ENCODE measurements at regions not wholly inside any gene's neighbourhood (a gene's known extent, or its start where the extent isn't known, plus 50 kb on each side); places are given as distances from the start of the nearest gene placed in this dataset.
"Not testable (repeated sequence)": the region's sequence is repeated elsewhere in the genome, so short reads cannot be mapped to it uniquely, and the experiment has no call there.

- H3K4me3 ChIP-seq (ENCODE audit: low read depth, low read length), result no peak overlapping the region
- no peak for TF ChIP-seq CTCF (IDR thresholded peaks at IDR 0.05; ENCODE audit: low read depth, low read length, missing control alignments)
- DNase-seq (ENCODE audit: low read depth), result no peak
Measured at GRCh38 chr14:86115972-86116371, 586.0 kb downstream of the FLRT2 start.

- not testable (repeated sequence) for DNase-seq (ENCODE audit: low read depth); H3K4me3 ChIP-seq (ENCODE audit: low read depth, low read length)
Measured at GRCh38 chr14:86110871-86111270, 580.9 kb downstream of the FLRT2 start.

- no peak overlapping the region for H3K4me3 ChIP-seq (ENCODE audit: low read depth, low read length)
- no peak for TF ChIP-seq CTCF (IDR thresholded peaks at IDR 0.05; ENCODE audit: low read depth, low read length, missing control alignments)
- DNase-seq (ENCODE audit: low read depth), result no peak
Measured at GRCh38 chr14:86104691-86105265, 574.8 kb downstream of the FLRT2 start.

- DNase-seq (ENCODE audit: low read depth), result no peak
- TF ChIP-seq CTCF (IDR thresholded peaks at IDR 0.05; ENCODE audit: low read depth, low read length, missing control alignments), result no peak
- H3K4me3 ChIP-seq (ENCODE audit: low read depth, low read length), result no peak overlapping the region
Measured at GRCh38 chr14:86094512-86094911, 564.6 kb downstream of the FLRT2 start.

GRCh38 chr14:86091811-86092210 lies 561.9 kb downstream of the FLRT2 start:
- no peak for TF ChIP-seq CTCF (IDR thresholded peaks at IDR 0.05; ENCODE audit: low read depth, low read length, missing control alignments)
- no peak overlapping the region for H3K4me3 ChIP-seq (ENCODE audit: low read depth, low read length)
- DNase-seq (ENCODE audit: low read depth), result no peak

- TF ChIP-seq CTCF (IDR thresholded peaks at IDR 0.05; ENCODE audit: low read depth, low read length, missing control alignments), result no peak
- DNase-seq (ENCODE audit: low read depth), result no peak
- H3K4me3 ChIP-seq (ENCODE audit: low read depth, low read length), result no peak overlapping the region
Measured at GRCh38 chr14:86088156-86088555, 558.2 kb downstream of the FLRT2 start.

GRCh38 chr14:86087377-86087776 lies 557.4 kb downstream of the FLRT2 start:
- DNase-seq (ENCODE audit: low read depth), result no peak
- no peak overlapping the region for H3K4me3 ChIP-seq (ENCODE audit: low read depth, low read length)
- TF ChIP-seq CTCF (IDR thresholded peaks at IDR 0.05; ENCODE audit: low read depth, low read length, missing control alignments), result no peak
